ENCODE measurements at regions not wholly inside any gene's neighbourhood (a gene's known extent, or its start where the extent isn't known, plus 50 kb on each side); places are given as distances from the start of the nearest gene placed in this dataset.

DNA sequence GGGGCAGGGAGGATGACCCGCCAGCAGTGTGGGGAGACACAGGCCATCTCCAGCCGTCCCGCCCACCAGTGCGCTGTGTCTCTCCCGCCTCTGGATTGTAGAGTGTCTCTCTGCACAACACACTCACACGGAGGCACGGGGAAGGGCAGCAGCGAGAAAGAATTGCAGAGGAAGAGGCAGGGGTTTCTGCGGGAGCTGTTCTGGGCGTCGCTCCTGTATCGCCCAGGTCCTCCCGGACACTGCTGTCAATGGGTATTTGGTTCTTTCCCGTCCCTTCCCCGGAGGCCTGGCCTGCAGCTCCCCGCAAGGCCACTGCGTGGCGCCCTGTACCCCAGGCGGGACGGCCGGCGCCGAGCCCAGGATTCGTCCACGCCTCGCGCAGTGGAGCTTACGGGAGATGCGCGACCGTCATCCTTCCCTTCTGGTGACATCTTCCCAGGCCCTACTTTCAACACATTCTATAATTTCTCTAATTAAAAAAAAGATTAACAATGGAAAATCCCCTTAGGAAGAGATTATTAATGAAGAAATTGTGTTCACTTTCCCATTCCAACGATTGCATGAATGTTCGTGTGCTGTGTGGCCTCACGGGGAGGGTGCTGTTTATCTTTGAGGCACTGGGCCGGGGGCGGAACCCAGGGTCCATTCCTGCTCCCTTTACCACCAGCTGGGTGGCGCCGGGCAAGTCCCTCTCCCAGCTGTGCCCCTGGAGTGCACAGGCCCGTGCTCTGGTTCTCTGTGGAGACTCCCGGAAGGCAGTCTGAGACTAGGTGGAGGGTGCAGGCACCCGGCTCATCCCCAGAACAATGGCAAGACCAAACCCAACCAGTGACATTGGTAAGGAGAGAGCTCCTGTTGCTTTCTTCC is 95.7 kb downstream of the CPZ start:
- H3K27ac ChIP-seq (ENCODE audit: insufficient read depth, low read depth, low read length, poor library complexity, severe bottlenecking): no peak overlapping the region
- no peak overlapping the region for H3K4me3 ChIP-seq (ENCODE audit: insufficient read depth, low read depth, low read length)
- H3K36me3 ChIP-seq (ENCODE audit: control insufficient read depth, insufficient read depth, low read length): no peaks in the 10 kb centered on the region
- H3K27me3 ChIP-seq (ENCODE audit: control insufficient read depth, insufficient read depth, low read length, poor library complexity, severe bottlenecking): peaks cover 65% of the 10 kb centered on the region
- WGBS, 2 experiments: 27 to 29% methylated on average over 40 to 41 of the region's 41 CpGs
- peaks cover 3% of the 10 kb centered on the region for H3K4me1 ChIP-seq (ENCODE audit: control insufficient read depth, insufficient read depth, low read length)
- H3K9me3 ChIP-seq (ENCODE audit: control insufficient read depth, low read length): no peaks in the 10 kb centered on the region

- H3K9me3 ChIP-seq (ENCODE audit: control insufficient read depth, low read length): no peaks in the 10 kb centered on the region
- H3K27me3 ChIP-seq (ENCODE audit: control insufficient read depth, insufficient read depth, low read length, poor library complexity, severe bottlenecking): peaks cover 70% of the 10 kb centered on the region
- H3K27ac ChIP-seq (ENCODE audit: insufficient read depth, low read depth, low read length, poor library complexity, severe bottlenecking): no peak overlapping the region
- peaks cover 3% of the 10 kb centered on the region for H3K4me1 ChIP-seq (ENCODE audit: control insufficient read depth, insufficient read depth, low read length)
- 80 to 96% methylated on average over 1 of the region's 1 CpG for WGBS, 2 experiments
- H3K4me3 ChIP-seq (ENCODE audit: insufficient read depth, low read depth, low read length): no peak overlapping the region
- H3K36me3 ChIP-seq (ENCODE audit: control insufficient read depth, insufficient read depth, low read length): no peaks in the 10 kb centered on the region
Measured at GRCh38 chr4:8687083-8687482, 94.5 kb downstream of the CPZ start.

DNA sequence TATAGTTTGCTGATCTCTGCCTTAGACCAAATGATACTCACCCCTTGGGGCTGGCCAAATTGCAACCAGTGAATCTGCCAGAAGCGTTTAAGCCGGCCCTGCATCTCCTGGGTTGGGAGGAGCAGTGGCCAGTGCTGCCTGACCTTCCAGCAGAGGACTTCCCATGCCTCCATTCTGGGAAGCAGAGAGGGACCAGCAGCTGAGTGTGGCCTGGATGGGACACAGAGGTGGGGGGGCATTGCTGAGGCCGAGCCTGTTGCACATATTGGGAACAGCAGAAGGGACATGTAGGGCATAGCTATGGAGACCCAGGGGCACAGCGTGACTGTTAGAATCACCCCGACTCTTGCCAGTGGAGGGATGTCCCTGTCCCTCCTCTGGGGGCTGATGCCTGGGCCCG is 93.3 kb downstream of the CPZ start:
- peaks cover 78% of the 10 kb centered on the region for H3K27me3 ChIP-seq (ENCODE audit: control insufficient read depth, insufficient read depth, low read length, poor library complexity, severe bottlenecking)
- no peak overlapping the region for H3K4me3 ChIP-seq (ENCODE audit: insufficient read depth, low read depth, low read length)
- no peak overlapping the region for H3K27ac ChIP-seq (ENCODE audit: insufficient read depth, low read depth, low read length, poor library complexity, severe bottlenecking)
- no peaks in the 10 kb centered on the region for H3K36me3 ChIP-seq (ENCODE audit: control insufficient read depth, insufficient read depth, low read length)
- H3K9me3 ChIP-seq (ENCODE audit: control insufficient read depth, low read length): no peaks in the 10 kb centered on the region
- 88 to 89% methylated on average over 6 of the region's 6 CpGs for WGBS, 2 experiments
- peaks cover 3% of the 10 kb centered on the region for H3K4me1 ChIP-seq (ENCODE audit: control insufficient read depth, insufficient read depth, low read length)

GRCh38 chr4:8683462-8683861 is 90.9 kb downstream of the CPZ start:
- H3K36me3 ChIP-seq (ENCODE audit: control insufficient read depth, insufficient read depth, low read length): no peaks in the 10 kb centered on the region
- H3K4me1 ChIP-seq (ENCODE audit: control insufficient read depth, insufficient read depth, low read length): peaks cover under 1% of the 10 kb centered on the region
- no peak overlapping the region for H3K4me3 ChIP-seq (ENCODE audit: insufficient read depth, low read depth, low read length)
- H3K9me3 ChIP-seq (ENCODE audit: control insufficient read depth, low read length): no peaks in the 10 kb centered on the region
- 93 to 94% methylated on average over 5 of the region's 5 CpGs for WGBS, 2 experiments
- H3K27me3 ChIP-seq (ENCODE audit: control insufficient read depth, insufficient read depth, low read length, poor library complexity, severe bottlenecking): peaks cover 63% of the 10 kb centered on the region
- H3K27ac ChIP-seq (ENCODE audit: insufficient read depth, low read depth, low read length, poor library complexity, severe bottlenecking): no peak overlapping the region

GRCh38 chr4:8682725-8683124 is 90.2 kb downstream of the CPZ start:
- Histone ChIP-seq H3K4me1 (ENCODE audit: control insufficient read depth, insufficient read depth, low read length) (no peaks in the 10 kb centered on the region), H3K4me3 (ENCODE audit: insufficient read depth, low read depth, low read length) (no peak overlapping the region), H3K27ac (ENCODE audit: insufficient read depth, low read depth, low read length, poor library complexity, severe bottlenecking) (no peak overlapping the region), H3K27me3 (ENCODE audit: control insufficient read depth, insufficient read depth, low read length, poor library complexity, severe bottlenecking) (peaks cover 56% of the 10 kb centered on the region), H3K36me3 (ENCODE audit: control insufficient read depth, insufficient read depth, low read length) (no peaks in the 10 kb centered on the region), H3K9me3 (ENCODE audit: control insufficient read depth, low read length) (no peaks in the 10 kb centered on the region)
- 74 to 77% methylated on average over 10 of the region's 10 CpGs for WGBS, 2 experiments

DNA sequence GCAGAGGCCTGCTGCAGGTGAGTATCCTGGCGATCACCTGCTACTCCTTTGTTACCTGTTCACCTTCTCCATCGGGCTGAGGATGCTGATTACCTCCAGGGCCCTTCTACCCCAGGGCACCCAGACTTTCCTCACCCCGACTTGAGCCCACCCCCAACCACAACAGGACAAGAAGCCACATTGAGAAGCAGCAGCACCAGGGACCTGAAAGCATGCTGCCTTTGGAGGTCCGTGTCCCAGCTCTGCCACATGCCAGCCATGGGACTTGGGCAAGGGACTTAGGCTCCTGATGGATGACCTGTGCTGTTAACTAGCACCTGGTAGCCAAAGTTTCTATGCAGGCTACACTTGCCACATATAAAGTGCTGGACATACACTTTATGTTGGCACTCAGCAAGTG is 89.7 kb downstream of the CPZ start:
- 88 to 90% methylated on average over 4 of the region's 4 CpGs for WGBS, 2 experiments
- Histone ChIP-seq H3K27ac (ENCODE audit: insufficient read depth, low read depth, low read length, poor library complexity, severe bottlenecking) (no peak overlapping the region), H3K4me1 (ENCODE audit: control insufficient read depth, insufficient read depth, low read length) (no peaks in the 10 kb centered on the region), H3K9me3 (ENCODE audit: control insufficient read depth, low read length) (no peaks in the 10 kb centered on the region), H3K27me3 (ENCODE audit: control insufficient read depth, insufficient read depth, low read length, poor library complexity, severe bottlenecking) (peaks cover 52% of the 10 kb centered on the region), H3K4me3 (ENCODE audit: insufficient read depth, low read depth, low read length) (no peak overlapping the region), H3K36me3 (ENCODE audit: control insufficient read depth, insufficient read depth, low read length) (no peaks in the 10 kb centered on the region)

GRCh38 chr4:8681391-8681790 is 88.8 kb downstream of the CPZ start:
- Histone ChIP-seq H3K9me3 (ENCODE audit: control insufficient read depth, low read length) (no peaks in the 10 kb centered on the region), H3K4me3 (ENCODE audit: insufficient read depth, low read depth, low read length) (no peak overlapping the region), H3K36me3 (ENCODE audit: control insufficient read depth, insufficient read depth, low read length) (no peaks in the 10 kb centered on the region), H3K4me1 (ENCODE audit: control insufficient read depth, insufficient read depth, low read length) (no peaks in the 10 kb centered on the region), H3K27ac (ENCODE audit: insufficient read depth, low read depth, low read length, poor library complexity, severe bottlenecking) (no peak overlapping the region), H3K27me3 (ENCODE audit: control insufficient read depth, insufficient read depth, low read length, poor library complexity, severe bottlenecking) (peaks cover 43% of the 10 kb centered on the region)
- 78 to 79% methylated on average over 11 of the region's 11 CpGs for WGBS, 2 experiments

DNA sequence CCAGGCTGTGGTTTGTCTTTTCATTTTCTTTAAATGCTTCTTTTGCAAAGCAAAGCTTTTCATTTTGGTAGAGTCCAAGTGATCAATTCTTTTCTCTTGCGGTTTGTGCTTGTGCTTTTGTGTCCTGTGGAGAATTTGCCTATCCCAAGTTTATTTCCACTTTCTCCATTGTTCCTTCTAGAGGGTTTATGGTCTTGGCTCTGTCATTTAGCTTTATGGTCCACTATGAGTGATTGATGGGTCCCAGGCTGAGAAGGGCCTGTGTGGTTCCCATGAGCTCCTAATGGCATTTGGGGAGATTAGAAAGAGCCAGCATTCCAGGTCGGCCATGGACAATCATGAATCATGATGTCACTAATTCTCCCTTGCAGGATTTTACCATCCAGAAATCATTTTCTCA is 86.5 kb downstream of the CPZ start:
- H3K4me1 ChIP-seq (ENCODE audit: control insufficient read depth, insufficient read depth, low read length): no peaks in the 10 kb centered on the region
- H3K27me3 ChIP-seq (ENCODE audit: control insufficient read depth, insufficient read depth, low read length, poor library complexity, severe bottlenecking): peaks cover 30% of the 10 kb centered on the region
- H3K4me3 ChIP-seq (ENCODE audit: insufficient read depth, low read depth, low read length): no peak overlapping the region
- no peak overlapping the region for H3K27ac ChIP-seq (ENCODE audit: insufficient read depth, low read depth, low read length, poor library complexity, severe bottlenecking)
- no peaks in the 10 kb centered on the region for H3K9me3 ChIP-seq (ENCODE audit: control insufficient read depth, low read length)
- WGBS, 2 experiments: 80 to 90% methylated on average over 2 of the region's 2 CpGs
- H3K36me3 ChIP-seq (ENCODE audit: control insufficient read depth, insufficient read depth, low read length): no peaks in the 10 kb centered on the region

GRCh38 chr4:8676676-8677075 is 84.1 kb downstream of the CPZ start:
- WGBS, 2 experiments: 90 to 94% methylated on average over 11 of the region's 11 CpGs
- no peaks in the 10 kb centered on the region for H3K36me3 ChIP-seq (ENCODE audit: control insufficient read depth, insufficient read depth, low read length)
- H3K27me3 ChIP-seq (ENCODE audit: control insufficient read depth, insufficient read depth, low read length, poor library complexity, severe bottlenecking): peaks cover 21% of the 10 kb centered on the region
- no peaks in the 10 kb centered on the region for H3K9me3 ChIP-seq (ENCODE audit: control insufficient read depth, low read length)
- no peak overlapping the region for H3K27ac ChIP-seq (ENCODE audit: insufficient read depth, low read depth, low read length, poor library complexity, severe bottlenecking)
- H3K4me3 ChIP-seq (ENCODE audit: insufficient read depth, low read depth, low read length): no peak overlapping the region
- no peaks in the 10 kb centered on the region for H3K4me1 ChIP-seq (ENCODE audit: control insufficient read depth, insufficient read depth, low read length)

- no peaks in the 10 kb centered on the region for H3K36me3 ChIP-seq (ENCODE audit: control insufficient read depth, insufficient read depth, low read length)
- H3K4me1 ChIP-seq (ENCODE audit: control insufficient read depth, insufficient read depth, low read length): no peaks in the 10 kb centered on the region
- WGBS, 2 experiments: 90 to 92% methylated on average over 7 of the region's 7 CpGs
- peaks cover 22% of the 10 kb centered on the region for H3K27me3 ChIP-seq (ENCODE audit: control insufficient read depth, insufficient read depth, low read length, poor library complexity, severe bottlenecking)
- no peak overlapping the region for H3K27ac ChIP-seq (ENCODE audit: insufficient read depth, low read depth, low read length, poor library complexity, severe bottlenecking)
- no peaks in the 10 kb centered on the region for H3K9me3 ChIP-seq (ENCODE audit: control insufficient read depth, low read length)
- no peak overlapping the region for H3K4me3 ChIP-seq (ENCODE audit: insufficient read depth, low read depth, low read length)
Measured at GRCh38 chr4:8675906-8676305, 83.3 kb downstream of the CPZ start.

Data from ectodermal cell (in vitro differentiated cells).